Chondrocyte (in vitro differentiated cells): ENCODE measurements at regions not wholly inside any gene's neighbourhood (a gene's known extent, or its start where the extent isn't known, plus 50 kb on each side); places are given as distances from the start of the nearest gene placed in this dataset.

Experiments
- DNase-seq: peaks from one replicate; pipeline ENCODE4 v3.0.0; 2021; ENCODE audit warnings: mixed read lengths, low spot score
- H3K27ac Mint-ChIP-seq: one replicate; pipeline ENCODE4 v1.8.0; 2021; ENCODE audit warnings: mild to moderate bottlenecking, moderate library complexity, mixed read lengths; ENCODE audit not compliant: unreplicated experiment
- H3K27me3 Mint-ChIP-seq: 2 replicates; pipeline ENCODE4 v1.8.0; 2021; ENCODE audit warnings: low read depth, mixed read lengths
- H3K36me3 Mint-ChIP-seq: 2 replicates; pipeline ENCODE4 v1.8.0; 2021; ENCODE audit warnings: low read depth, mixed read lengths
- H3K4me1 Mint-ChIP-seq: 2 replicates; pipeline ENCODE4 v1.8.0; 2021; ENCODE audit warnings: low read depth, mild to moderate bottlenecking, mixed read lengths
- H3K4me3 Mint-ChIP-seq: one replicate; pipeline ENCODE4 v1.8.0; 2021; ENCODE audit warnings: mild to moderate bottlenecking, moderate library complexity, mixed read lengths; ENCODE audit not compliant: unreplicated experiment
- H3K9me3 Mint-ChIP-seq: 2 replicates; pipeline ENCODE4 v1.8.0; 2021; ENCODE audit warnings: low read depth, mixed read lengths
- TF ChIP-seq, protein P1 (sequence below): fragments of 200-600 bp; sonication (generic); IDR thresholded peaks from 2 replicates; pipeline ENCODE4 v1.5.0; 2021; ENCODE audit warnings: antibody characterized with exemption, mild to moderate bottlenecking, moderate library complexity

DNA sequence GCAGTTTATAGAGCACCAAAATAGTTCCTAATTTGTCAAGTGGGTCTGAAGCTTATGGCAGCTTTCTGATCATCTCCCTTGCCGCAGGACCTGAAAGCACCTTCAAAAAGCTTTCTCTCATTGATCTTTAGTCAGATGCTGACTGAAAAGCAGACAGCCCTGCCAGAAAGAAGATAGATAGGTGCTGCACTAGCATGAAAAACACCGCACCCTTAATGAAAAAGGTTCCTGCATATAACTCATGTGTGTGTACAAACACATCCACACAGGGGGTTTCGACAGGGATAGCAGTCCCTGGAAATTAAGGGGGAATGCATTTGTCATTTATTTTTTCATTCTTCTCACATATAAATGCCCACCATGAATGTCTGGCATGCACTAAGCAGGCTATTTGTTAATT is 361.7 kb upstream of the SNX7 start:
- H3K27me3 Mint-ChIP-seq: no peaks in the 10 kb centered on the region
- peaks cover 13% of the 10 kb centered on the region for H3K4me1 Mint-ChIP-seq
- H3K4me3 Mint-ChIP-seq: no peak overlapping the region
- peaks cover 8% of the 10 kb centered on the region for H3K9me3 Mint-ChIP-seq
- H3K36me3 Mint-ChIP-seq: no peaks in the 10 kb centered on the region
- no peak for DNase-seq
- H3K27ac Mint-ChIP-seq: no peak overlapping the region
- TF ChIP-seq, protein P1, sequence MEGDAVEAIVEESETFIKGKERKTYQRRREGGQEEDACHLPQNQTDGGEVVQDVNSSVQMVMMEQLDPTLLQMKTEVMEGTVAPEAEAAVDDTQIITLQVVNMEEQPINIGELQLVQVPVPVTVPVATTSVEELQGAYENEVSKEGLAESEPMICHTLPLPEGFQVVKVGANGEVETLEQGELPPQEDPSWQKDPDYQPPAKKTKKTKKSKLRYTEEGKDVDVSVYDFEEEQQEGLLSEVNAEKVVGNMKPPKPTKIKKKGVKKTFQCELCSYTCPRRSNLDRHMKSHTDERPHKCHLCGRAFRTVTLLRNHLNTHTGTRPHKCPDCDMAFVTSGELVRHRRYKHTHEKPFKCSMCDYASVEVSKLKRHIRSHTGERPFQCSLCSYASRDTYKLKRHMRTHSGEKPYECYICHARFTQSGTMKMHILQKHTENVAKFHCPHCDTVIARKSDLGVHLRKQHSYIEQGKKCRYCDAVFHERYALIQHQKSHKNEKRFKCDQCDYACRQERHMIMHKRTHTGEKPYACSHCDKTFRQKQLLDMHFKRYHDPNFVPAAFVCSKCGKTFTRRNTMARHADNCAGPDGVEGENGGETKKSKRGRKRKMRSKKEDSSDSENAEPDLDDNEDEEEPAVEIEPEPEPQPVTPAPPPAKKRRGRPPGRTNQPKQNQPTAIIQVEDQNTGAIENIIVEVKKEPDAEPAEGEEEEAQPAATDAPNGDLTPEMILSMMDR: no peak

DNA sequence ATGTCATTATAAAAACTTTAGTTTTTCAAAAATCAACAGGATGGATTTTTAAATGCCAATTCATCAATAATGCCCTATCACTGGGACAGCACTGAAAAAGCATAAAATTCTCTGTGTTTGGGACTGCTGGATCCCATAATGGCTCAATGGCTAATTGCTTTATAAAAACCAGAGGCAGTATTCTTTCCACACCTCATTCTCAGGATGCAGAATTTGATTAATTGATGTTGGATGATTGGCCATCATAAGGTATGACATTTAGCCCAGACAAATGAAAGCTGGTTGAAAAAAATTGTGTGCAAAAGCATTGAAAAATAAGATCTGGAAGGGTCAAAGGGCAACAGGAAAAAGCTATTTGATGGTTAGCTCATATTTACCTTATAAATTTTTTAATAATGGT is 362.2 kb upstream of the SNX7 start:
- Mint-ChIP-seq H3K27ac (no peak overlapping the region), H3K36me3 (no peaks in the 10 kb centered on the region), H3K9me3 (peaks cover 8% of the 10 kb centered on the region), H3K4me3 (no peak overlapping the region), H3K4me1 (peaks cover 13% of the 10 kb centered on the region), H3K27me3 (no peaks in the 10 kb centered on the region)
- TF ChIP-seq, protein P1: no peak
- no peak for DNase-seq

DNA sequence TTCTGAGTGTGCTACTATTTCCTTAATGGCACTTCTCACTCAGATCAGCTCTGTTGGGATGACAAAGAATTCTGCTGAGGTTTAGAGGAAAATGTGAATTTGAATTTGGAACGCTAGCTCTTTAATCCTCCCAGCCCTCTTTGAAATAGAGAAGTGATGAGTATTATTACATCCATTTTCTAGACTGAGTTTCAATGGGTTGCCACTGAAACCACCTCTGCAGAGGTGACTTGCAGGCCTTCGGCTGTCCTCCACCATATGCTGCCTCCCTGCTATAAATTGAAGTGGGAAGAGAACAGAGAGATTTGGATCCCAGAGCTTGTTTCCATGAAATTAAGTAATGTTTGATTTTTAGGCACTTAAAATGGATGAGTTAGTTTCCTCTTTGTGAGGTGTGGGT is 363.2 kb upstream of the SNX7 start:
- TF ChIP-seq, protein P1: no peak
- no peak for DNase-seq
- no peaks in the 10 kb centered on the region for H3K27me3 Mint-ChIP-seq
- H3K36me3 Mint-ChIP-seq: no peaks in the 10 kb centered on the region
- no peak overlapping the region for H3K27ac Mint-ChIP-seq
- no peak overlapping the region for H3K4me3 Mint-ChIP-seq
- peaks cover 13% of the 10 kb centered on the region for H3K4me1 Mint-ChIP-seq
- peaks cover 8% of the 10 kb centered on the region for H3K9me3 Mint-ChIP-seq

DNA sequence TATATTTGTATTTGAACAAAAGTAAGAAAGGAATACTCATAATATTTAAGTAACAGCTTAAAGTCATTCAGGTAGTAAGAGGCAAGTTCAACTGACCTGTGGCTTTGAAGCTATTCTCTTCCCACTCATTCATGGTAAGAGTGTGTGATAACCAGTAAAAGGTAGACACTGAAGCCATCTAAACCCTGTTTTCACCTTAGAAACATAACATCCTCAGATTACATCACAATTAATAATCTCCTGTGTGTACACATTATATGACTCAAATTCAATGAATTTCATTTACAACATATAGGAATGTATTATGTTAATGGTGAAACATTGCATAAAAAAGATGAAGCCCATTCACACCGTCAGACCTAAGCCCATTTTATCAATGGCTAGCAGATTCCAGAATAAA is 364.8 kb upstream of the SNX7 start:
- Mint-ChIP-seq H3K4me3 (no peak overlapping the region), H3K27me3 (no peaks in the 10 kb centered on the region), H3K4me1 (peaks cover 18% of the 10 kb centered on the region), H3K27ac (no peak overlapping the region), H3K9me3 (peaks cover 4% of the 10 kb centered on the region), H3K36me3 (no peaks in the 10 kb centered on the region)
- TF ChIP-seq, protein P1: no peak
- DNase-seq: no peak

DNA sequence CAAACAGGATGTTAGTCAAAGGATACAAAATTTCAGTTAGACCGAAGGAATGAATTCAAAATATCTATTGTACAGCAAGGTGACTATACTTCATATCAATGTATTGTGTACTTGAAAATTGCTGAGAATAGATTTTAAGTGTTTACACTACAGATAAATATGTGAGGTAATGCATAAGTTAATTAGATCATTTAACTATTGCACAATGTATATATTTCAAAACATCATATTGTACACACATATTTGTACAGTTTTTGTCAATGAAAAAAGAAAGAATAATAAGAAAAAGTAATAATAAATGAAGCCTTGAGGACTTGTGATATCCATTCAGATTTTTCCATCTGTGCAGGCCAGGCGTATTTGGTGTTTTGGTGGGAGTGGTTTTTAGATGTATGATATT is 367.4 kb upstream of the SNX7 start:
- TF ChIP-seq, protein P1: no peak
- H3K36me3 Mint-ChIP-seq: no peaks in the 10 kb centered on the region
- no peak overlapping the region for H3K27ac Mint-ChIP-seq

More for the DNA sequence above, 367.4 kb upstream of the SNX7 start:
- Mint-ChIP-seq H3K27me3 (no peaks in the 10 kb centered on the region), H3K4me3 (no peak overlapping the region), H3K9me3 (peaks cover 10% of the 10 kb centered on the region), H3K4me1 (peaks cover 31% of the 10 kb centered on the region)
- no peak for DNase-seq
